CD4-positive, CD25-positive, alpha-beta regulatory T cell (primary cell): ENCODE measurements at regions not wholly inside any gene's neighbourhood (a gene's known extent, or its start where the extent isn't known, plus 50 kb on each side); places are given as distances from the start of the nearest gene placed in this dataset.

Experiments
- ATAC-seq, 2 donors: fragments of 150-1000 bp; cut with Tn5 transposase; one replicate each; pipeline ENCODE4 v1.10.0; 2021; ENCODE audit warnings: low read depth in 2 of 2, moderate number of reproducible peaks in 2 of 2, moderate library complexity in 1 of 2
- DNase-seq, 3 donors: peaks; one replicate each; pipeline versions ENCODE4 v3.0.0 to v3.0.0-alpha.2; 2012 to 2022; ENCODE audit warnings: mixed read lengths in 1 of 3
- H3K27ac ChIP-seq: one replicate; pipeline ENCODE4 v1.7.0; 2013; ENCODE audit warnings: mild to moderate bottlenecking, low read length; ENCODE audit not compliant: insufficient read depth, poor library complexity, severe bottlenecking
- H3K27me3 ChIP-seq: one replicate; pipeline ENCODE4 v1.7.0; 2013; ENCODE audit warnings: low read length; ENCODE audit not compliant: control insufficient read depth, insufficient read depth
- H3K36me3 ChIP-seq: one replicate; pipeline ENCODE4 v1.7.0; 2013; ENCODE audit warnings: mild to moderate bottlenecking, low read length, moderate library complexity; ENCODE audit not compliant: control insufficient read depth, insufficient read depth
- H3K4me1 ChIP-seq: 2 replicates; pipeline ENCODE4 v1.7.0; 2013; ENCODE audit warnings: mild to moderate bottlenecking, low read length; ENCODE audit not compliant: insufficient read depth, control insufficient read depth, poor library complexity, severe bottlenecking
- H3K4me3 ChIP-seq: one replicate; pipeline ENCODE4 v1.7.0; 2013; ENCODE audit warnings: low read depth, mild to moderate bottlenecking, low read length, moderate library complexity
- H3K9me3 ChIP-seq, 2 experiments: 1 replicate in 1 of 2; 2 replicates in 1 of 2; pipeline ENCODE4 v1.7.0; 2013; ENCODE audit warnings: low read length in 2 of 2, mild to moderate bottlenecking in 1 of 2, moderate library complexity in 1 of 2; ENCODE audit not compliant: control insufficient read depth in 2 of 2
- H3K27ac Mint-ChIP-seq, 3 donors: one replicate each; pipeline ENCODE4 v1.8.0; 2020 to 2022; ENCODE audit warnings: mild to moderate bottlenecking in 3 of 3, mixed read lengths in 3 of 3, moderate library complexity in 2 of 3
- H3K27me3 Mint-ChIP-seq: one replicate; pipeline ENCODE4 v1.8.0; 2022; ENCODE audit warnings: mild to moderate bottlenecking, mixed read lengths
- H3K36me3 Mint-ChIP-seq: one replicate; pipeline ENCODE4 v1.8.0; 2020; ENCODE audit warnings: mixed read lengths
- H3K4me1 Mint-ChIP-seq, 4 donors: one replicate each; pipeline ENCODE4 v1.8.0; 2020 to 2022; ENCODE audit warnings: mixed read lengths in 4 of 4, mild to moderate bottlenecking in 1 of 4
- H3K4me3 Mint-ChIP-seq, 4 donors: one replicate each; pipeline ENCODE4 v1.8.0; 2020 to 2022; ENCODE audit warnings: mild to moderate bottlenecking in 4 of 4, mixed read lengths in 4 of 4, moderate library complexity in 3 of 4
- H3K9me3 Mint-ChIP-seq, 7 donors: one replicate each; pipeline ENCODE4 v1.8.0; 2020 to 2022; ENCODE audit warnings: mixed read lengths in 7 of 7, mild to moderate bottlenecking in 3 of 7, moderate library complexity in 2 of 7

DNA sequence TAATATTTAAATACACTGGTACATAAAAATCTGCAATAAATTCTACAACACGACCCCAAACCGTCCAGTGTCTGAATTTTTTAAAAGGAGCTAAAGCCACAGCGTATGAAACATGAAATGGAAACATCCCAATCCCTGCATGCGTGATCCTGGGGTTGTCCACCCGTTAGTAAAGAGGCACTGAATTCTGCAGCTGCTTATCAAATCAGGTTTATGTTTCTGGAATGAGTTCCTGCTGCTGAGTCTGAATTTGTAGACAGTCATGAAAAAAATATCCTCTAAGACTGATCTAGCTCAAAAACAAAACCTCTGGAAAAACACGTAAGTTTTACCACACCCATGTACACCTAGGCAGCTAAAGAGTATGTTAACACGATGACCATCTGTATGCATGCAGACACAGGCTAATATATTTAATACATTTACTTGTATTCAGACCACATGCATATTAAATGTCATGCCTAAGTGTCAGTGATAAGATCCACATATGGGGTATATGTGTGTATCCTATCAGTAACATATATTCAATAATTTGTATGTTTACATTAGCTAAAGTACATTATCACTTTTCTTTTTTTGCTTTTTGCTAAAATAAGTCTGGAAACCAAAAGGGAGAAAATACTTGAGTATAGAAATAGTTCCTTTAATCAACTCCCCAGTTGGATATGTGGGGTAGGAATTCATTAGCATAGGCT is 420.5 kb upstream of the PSMD7 start:
- DNase-seq, result no peak
- Histone ChIP-seq H3K4me3 (no peak overlapping the region), H3K27me3 (no peaks in the 10 kb centered on the region), H3K4me1 (no peaks in the 10 kb centered on the region), H3K9me3 (no peaks in the 10 kb centered on the region), H3K36me3 (no peaks in the 10 kb centered on the region), H3K27ac (no peak overlapping the region)
- H3K27me3 Mint-ChIP-seq, result no peaks in the 10 kb centered on the region
- H3K9me3 Mint-ChIP-seq, result no peaks in the 10 kb centered on the region
- ATAC-seq, result no peak
- no peak overlapping the region for H3K4me3 Mint-ChIP-seq
- H3K27ac Mint-ChIP-seq, result no peak overlapping the region
- no peaks in the 10 kb centered on the region for H3K4me1 Mint-ChIP-seq
- H3K36me3 Mint-ChIP-seq, result no peaks in the 10 kb centered on the region

DNA sequence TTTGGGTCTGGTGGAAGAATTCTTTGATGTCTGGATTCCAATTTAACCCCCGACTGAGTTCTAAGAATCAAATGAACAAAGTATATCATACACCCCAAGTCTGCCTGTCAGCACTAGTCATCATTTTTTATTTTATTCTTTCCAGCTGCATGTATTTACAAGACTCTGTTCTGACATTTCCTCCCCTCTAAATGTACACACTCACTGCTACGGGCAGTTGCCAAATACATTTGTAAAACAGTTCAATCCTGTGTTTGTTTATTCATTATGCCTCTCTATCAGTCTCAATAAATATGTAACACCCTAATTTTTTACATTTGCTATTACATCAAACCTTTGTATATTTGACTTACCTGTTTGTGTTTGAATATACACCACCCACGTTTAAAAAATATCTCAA is 422.3 kb upstream of the PSMD7 start:
- no peak for ATAC-seq
- DNase-seq, result no peak
- H3K4me3 Mint-ChIP-seq, result no peak overlapping the region
- no peak overlapping the region for H3K27ac Mint-ChIP-seq
- no peak overlapping the region for H3K4me3 ChIP-seq
- no peaks in the 10 kb centered on the region for H3K9me3 Mint-ChIP-seq
- H3K36me3 Mint-ChIP-seq, result no peaks in the 10 kb centered on the region
- no peaks in the 10 kb centered on the region for H3K4me1 ChIP-seq
- H3K9me3 ChIP-seq, result no peaks in the 10 kb centered on the region
- no peaks in the 10 kb centered on the region for H3K27me3 ChIP-seq
- no peaks in the 10 kb centered on the region for H3K4me1 Mint-ChIP-seq
- no peak overlapping the region for H3K27ac ChIP-seq
- no peaks in the 10 kb centered on the region for H3K36me3 ChIP-seq
- no peaks in the 10 kb centered on the region for H3K27me3 Mint-ChIP-seq

DNA sequence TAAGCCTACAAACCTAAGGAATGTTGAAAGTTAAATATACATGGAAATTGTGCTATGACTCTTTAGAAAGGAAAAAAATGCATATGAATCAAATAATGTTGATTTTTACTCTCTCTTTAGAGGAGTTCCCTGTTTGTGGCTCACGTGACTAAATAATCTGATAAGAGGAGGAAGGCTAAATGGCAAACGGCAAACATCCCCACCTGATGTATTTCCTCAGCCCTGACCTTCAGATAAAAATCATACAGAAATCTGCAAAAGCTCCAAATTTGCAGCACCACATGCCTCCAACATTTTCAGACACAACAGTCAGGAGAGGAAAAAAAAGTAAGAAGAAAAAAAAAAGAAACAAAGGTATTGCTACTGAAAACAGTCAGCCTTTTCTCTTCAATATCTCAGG is 423.0 kb upstream of the PSMD7 start:
- Histone ChIP-seq H3K27ac (no peak overlapping the region), H3K27me3 (no peaks in the 10 kb centered on the region), H3K4me3 (no peak overlapping the region), H3K9me3 (no peaks in the 10 kb centered on the region), H3K4me1 (no peaks in the 10 kb centered on the region), H3K36me3 (no peaks in the 10 kb centered on the region)
- no peak overlapping the region for H3K27ac Mint-ChIP-seq
- no peaks in the 10 kb centered on the region for H3K4me1 Mint-ChIP-seq
- no peak for DNase-seq
- no peak for ATAC-seq
- no peak overlapping the region for H3K4me3 Mint-ChIP-seq
- no peaks in the 10 kb centered on the region for H3K36me3 Mint-ChIP-seq
- H3K27me3 Mint-ChIP-seq, result no peaks in the 10 kb centered on the region
- no peaks in the 10 kb centered on the region for H3K9me3 Mint-ChIP-seq

DNA sequence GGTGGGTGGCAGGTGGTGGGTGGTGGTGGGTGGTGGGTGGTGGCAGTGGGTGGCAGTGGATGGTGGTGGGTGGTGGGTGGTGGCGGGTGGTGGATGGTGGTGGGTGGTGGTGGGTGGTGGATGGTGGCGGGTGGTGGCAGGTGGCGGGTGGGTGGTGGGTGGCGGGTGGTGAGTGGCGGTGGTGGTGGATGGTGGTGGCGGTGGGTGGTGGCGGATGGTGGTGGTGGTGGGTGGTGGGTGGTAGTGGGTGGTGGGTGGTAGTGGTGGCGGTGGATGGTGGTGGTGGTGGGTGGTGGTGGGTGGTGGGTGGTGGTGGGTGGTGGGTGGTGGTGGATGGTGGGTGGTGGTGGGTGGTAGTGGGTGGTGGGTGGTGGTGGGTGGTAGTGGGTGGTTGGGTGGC is 423.8 kb upstream of the PSMD7 start:
- no peak overlapping the region for H3K27ac ChIP-seq
- H3K36me3 Mint-ChIP-seq, result no peaks in the 10 kb centered on the region
- DNase-seq (no peak), ATAC-seq (no peak)
- no peaks in the 10 kb centered on the region for H3K27me3 Mint-ChIP-seq
- H3K4me3 Mint-ChIP-seq, result no peak overlapping the region
- H3K4me3 ChIP-seq, result no peak overlapping the region
- H3K27me3 ChIP-seq, result no peaks in the 10 kb centered on the region
- H3K27ac Mint-ChIP-seq, result no peak overlapping the region
- no peaks in the 10 kb centered on the region for H3K9me3 Mint-ChIP-seq
- H3K4me1 Mint-ChIP-seq, result no peaks in the 10 kb centered on the region
- H3K36me3 ChIP-seq, result no peaks in the 10 kb centered on the region
- no peaks in the 10 kb centered on the region for H3K4me1 ChIP-seq
- H3K9me3 ChIP-seq, result no peaks in the 10 kb centered on the region

DNA sequence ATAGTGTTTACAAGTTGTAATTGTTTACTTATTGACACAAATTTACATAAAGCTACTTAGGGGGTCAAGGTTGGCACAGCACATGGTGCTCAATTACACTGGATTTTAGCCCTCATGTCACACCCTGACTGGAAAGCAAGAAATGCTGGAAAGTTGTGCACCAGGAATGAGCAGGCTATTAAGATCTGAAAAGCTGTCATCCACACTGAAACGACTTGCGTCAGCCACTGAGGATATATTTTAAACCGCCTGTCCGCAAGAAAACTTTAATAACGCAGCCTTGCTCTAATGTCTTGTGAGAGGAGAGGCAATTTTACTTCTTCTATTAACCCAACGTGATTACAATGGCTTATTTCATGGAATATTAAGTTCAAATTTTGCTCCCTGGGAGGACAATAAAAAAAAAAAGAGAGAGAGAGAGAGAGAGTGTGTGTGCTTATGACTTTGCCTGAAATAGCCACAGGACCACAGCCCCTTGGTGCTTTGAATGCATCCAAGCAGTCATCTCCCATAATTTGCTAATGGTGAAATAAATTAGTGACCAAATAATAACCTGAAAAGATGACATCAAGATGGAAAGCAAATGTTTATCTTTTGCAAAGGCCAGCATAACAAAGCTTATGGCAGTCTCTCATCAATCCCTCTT is 425.4 kb upstream of the PSMD7 start:
- Mint-ChIP-seq H3K4me1 (no peaks in the 10 kb centered on the region), H3K4me3 (no peak overlapping the region), H3K36me3 (no peaks in the 10 kb centered on the region), H3K27me3 (no peaks in the 10 kb centered on the region), H3K27ac (no peak overlapping the region), H3K9me3 (no peaks in the 10 kb centered on the region)
- no peaks in the 10 kb centered on the region for H3K36me3 ChIP-seq
- H3K27me3 ChIP-seq, result no peaks in the 10 kb centered on the region
- H3K9me3 ChIP-seq, result no peaks in the 10 kb centered on the region
- no peak overlapping the region for H3K27ac ChIP-seq
- ATAC-seq (no peak), DNase-seq (no peak)
- no peaks in the 10 kb centered on the region for H3K4me1 ChIP-seq
- H3K4me3 ChIP-seq, result no peak overlapping the region

DNA sequence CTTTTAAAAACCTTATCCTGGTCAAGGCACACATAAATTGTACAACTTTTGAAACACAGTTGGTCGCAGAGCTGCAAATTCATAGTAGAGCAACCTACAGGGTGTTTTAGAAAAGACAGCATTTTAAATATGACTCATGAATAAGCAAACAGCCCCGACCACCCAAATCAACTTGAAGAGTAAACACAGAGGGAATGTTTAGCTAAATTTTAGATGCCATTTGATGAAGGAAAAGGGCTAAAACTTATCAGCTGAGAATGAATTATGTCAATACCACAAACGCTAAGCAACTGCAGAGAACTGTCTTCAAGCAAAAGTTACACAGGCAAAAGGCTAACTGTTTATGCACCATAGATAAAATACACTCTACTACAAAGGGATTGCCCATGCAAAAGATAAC is 427.5 kb upstream of the PSMD7 start:
- H3K4me1 Mint-ChIP-seq, result no peaks in the 10 kb centered on the region
- no peak overlapping the region for H3K27ac Mint-ChIP-seq
- Histone ChIP-seq H3K9me3 (no peaks in the 10 kb centered on the region), H3K4me3 (no peak overlapping the region), H3K27ac (no peak overlapping the region), H3K27me3 (no peaks in the 10 kb centered on the region), H3K36me3 (no peaks in the 10 kb centered on the region), H3K4me1 (no peaks in the 10 kb centered on the region)
- no peaks in the 10 kb centered on the region for H3K36me3 Mint-ChIP-seq
- no peak for ATAC-seq
- H3K4me3 Mint-ChIP-seq, result no peak overlapping the region
- H3K9me3 Mint-ChIP-seq, result peaks cover 0 to 1% (median 0%) of the 10 kb centered on the region in 7 donors
- no peak for DNase-seq
- no peaks in the 10 kb centered on the region for H3K27me3 Mint-ChIP-seq

DNA sequence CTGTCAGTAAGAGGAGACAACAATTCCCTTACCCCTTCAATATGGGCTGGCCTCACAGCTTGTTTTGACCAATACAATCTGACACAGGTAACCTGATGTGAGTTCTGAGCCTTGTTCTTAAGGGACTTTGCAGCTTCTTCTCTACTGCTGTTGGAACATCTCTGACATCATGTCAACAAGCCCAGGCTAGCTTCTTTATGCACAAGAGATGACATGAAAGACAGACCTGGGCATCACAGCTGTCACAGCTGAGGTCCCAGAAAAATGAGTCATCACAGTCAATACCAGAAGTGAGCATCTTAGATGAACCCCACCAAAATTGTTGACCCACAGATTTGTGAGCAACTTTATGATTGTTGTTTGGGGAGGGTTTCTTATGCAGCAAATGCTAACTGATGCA is 431.7 kb upstream of the PSMD7 start:
- Mint-ChIP-seq H3K9me3 (peaks cover 0 to 5% (median 0%) of the 10 kb centered on the region in 7 donors), H3K4me1 (peaks cover 0 to 4% (median 0%) of the 10 kb centered on the region in 4 donors)

DNA sequence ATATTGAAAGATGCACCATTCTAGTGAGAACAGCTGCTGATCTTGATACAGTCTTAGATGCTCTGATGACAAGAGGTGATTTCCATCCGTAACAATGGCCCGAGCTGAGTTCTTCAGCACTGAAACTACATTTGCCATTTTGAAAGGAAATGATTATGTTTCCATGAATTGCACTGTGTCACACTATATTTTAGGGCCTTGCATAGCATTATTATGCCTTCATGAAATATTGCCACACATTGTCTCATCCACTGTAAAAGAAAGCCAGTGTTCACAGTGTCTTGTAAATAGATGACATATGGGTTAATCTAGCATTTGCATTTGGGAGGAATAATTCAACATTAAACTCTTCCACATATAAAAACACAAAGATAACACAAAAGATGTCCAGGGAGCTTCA is 438.3 kb upstream of the PSMD7 start:
- peaks cover 0 to 2% (median 2%) of the 10 kb centered on the region in 7 donors for H3K9me3 Mint-ChIP-seq
- H3K36me3 ChIP-seq, result no peaks in the 10 kb centered on the region
- no peak for DNase-seq
- H3K27ac Mint-ChIP-seq, result no peak overlapping the region
- no peak for ATAC-seq
- H3K27me3 ChIP-seq, result no peaks in the 10 kb centered on the region
- no peaks in the 10 kb centered on the region for H3K36me3 Mint-ChIP-seq
- no peaks in the 10 kb centered on the region for H3K27me3 Mint-ChIP-seq
- no peaks in the 10 kb centered on the region for H3K4me1 Mint-ChIP-seq
- H3K27ac ChIP-seq, result no peak overlapping the region
- H3K4me3 Mint-ChIP-seq, result no peak overlapping the region
- H3K9me3 ChIP-seq, result no peaks in the 10 kb centered on the region
- H3K4me3 ChIP-seq, result no peak overlapping the region
- H3K4me1 ChIP-seq, result no peaks in the 10 kb centered on the region

More for the DNA sequence above, 431.7 kb upstream of the PSMD7 start:
- H3K27me3 Mint-ChIP-seq, result no peaks in the 10 kb centered on the region
- H3K36me3 ChIP-seq, result no peaks in the 10 kb centered on the region
- no peak overlapping the region for H3K4me3 Mint-ChIP-seq
- no peaks in the 10 kb centered on the region for H3K4me1 ChIP-seq
- no peak overlapping the region for H3K27ac ChIP-seq
- no peaks in the 10 kb centered on the region for H3K9me3 ChIP-seq
- H3K36me3 Mint-ChIP-seq, result no peaks in the 10 kb centered on the region
- no peaks in the 10 kb centered on the region for H3K27me3 ChIP-seq
- ATAC-seq (no peak), DNase-seq (no peak)
- no peak overlapping the region for H3K27ac Mint-ChIP-seq
- H3K4me3 ChIP-seq, result no peak overlapping the region
